ENCODE measurements at regions not wholly inside any gene's neighbourhood (a gene's known extent, or its start where the extent isn't known, plus 50 kb on each side); places are given as distances from the start of the nearest gene placed in this dataset.

- H4K8ac ChIP-seq (replicated peaks; ENCODE audit: insufficient read length, low read depth, low read length): no peak overlapping the region
- no peaks in the 10 kb centered on the region for H3K79me2 ChIP-seq (ENCODE audit: insufficient read depth, low read length)
- no peak overlapping the region for H2BK20ac ChIP-seq (ENCODE audit: low read depth, low read length, poor library complexity, severe bottlenecking)
- no peak overlapping the region for H4K91ac ChIP-seq (ENCODE audit: insufficient read length, low read depth, low read length)
- H3K18ac ChIP-seq (ENCODE audit: insufficient read length, low read depth, low read length): no peak overlapping the region
- H2BK12ac ChIP-seq (ENCODE audit: insufficient read length, low read depth, low read length): no peak overlapping the region
- no peak overlapping the region for H3K56ac ChIP-seq (ENCODE audit: insufficient read length, low read depth, low read length)
- H4K5ac ChIP-seq (ENCODE audit: insufficient read length, low read depth, low read length): no peak overlapping the region
- no peak overlapping the region for H2AK5ac ChIP-seq (ENCODE audit: insufficient read length, low read length)
- H3K27me3 Mint-ChIP-seq (ENCODE audit: low read depth): peaks cover 78% of the 10 kb centered on the region
- peaks cover 0 to 7% of the 10 kb centered on the region in 2 experiments; a peak in 2 of 5 replicates for H3K9me3 Mint-ChIP-seq
- TF ChIP-seq CTCF (conservative IDR thresholded peaks at IDR 0.05): no peak
- no peak overlapping the region for H3K27ac ChIP-seq (ENCODE audit: insufficient read length, low read depth, low read length)
- no peak overlapping the region; the same call in 1 of the 2 replicates for H3K4ac ChIP-seq (ENCODE audit: low read depth, low read length)
- peak overlapping the region; percentile 6 for H3K9ac ChIP-seq (ENCODE audit: extremely low read depth, insufficient read length, low read length)
- peaks cover 11% of the 10 kb centered on the region for H3K4me1 ChIP-seq (ENCODE audit: insufficient read depth, low read length)
- peak overlapping the region; percentile 37 to 99 (median 91); a peak in 6 of 7 replicates for H3K27ac Mint-ChIP-seq
- no peak overlapping the region for H2AFZ ChIP-seq (ENCODE audit: low read length)
- H2BK15ac ChIP-seq (ENCODE audit: low read depth, low read length): no peak overlapping the region
- H3K23ac ChIP-seq (ENCODE audit: insufficient read length, low read depth, low read length): no peak overlapping the region
- no peaks in the 10 kb centered on the region for H3K9me3 ChIP-seq (ENCODE audit: control insufficient read depth, low read depth, low read length)
- H2BK120ac ChIP-seq (ENCODE audit: low read depth, low read length, poor library complexity, severe bottlenecking): no peak overlapping the region
- H2BK5ac ChIP-seq (ENCODE audit: insufficient read length, low read length): no peak overlapping the region
- H3K4me1 Mint-ChIP-seq: peaks cover 32 to 56% of the 10 kb centered on the region in 2 experiments
- no peaks in the 10 kb centered on the region for H3K79me1 ChIP-seq (ENCODE audit: insufficient read depth, low read depth, low read length, poor library complexity, severe bottlenecking)
- no peaks in the 10 kb centered on the region for H3K36me3 Mint-ChIP-seq (ENCODE audit: insufficient read depth in 1 of 3, low read depth in 3 of 3)
- H3K23me2 ChIP-seq (ENCODE audit: insufficient read length, low read depth, low read length, poor library complexity, severe bottlenecking): no peaks in the 10 kb centered on the region
- no peak overlapping the region for H3T11ph ChIP-seq (ENCODE audit: low read length)
- H3K4me2 ChIP-seq (ENCODE audit: insufficient read depth, insufficient read length, low read length): peak overlapping the region; percentile 59
- no peaks in the 10 kb centered on the region for H4K20me1 ChIP-seq (ENCODE audit: control insufficient read depth, insufficient read depth, insufficient read length)
- WGBS (ENCODE audit: extremely low coverage, insufficient read length, low lambda C conversion rate): no CpG with 5 or more reads among the region's 10 CpGs
- H3K14ac ChIP-seq (ENCODE audit: insufficient read depth, low read length): peak overlapping the region; percentile 60; the same call in 1 of the 2 replicates
- peak; percentile 76 for DNase-seq
- H3K4me3 Mint-ChIP-seq: peak overlapping the region; percentile 59 to 66
- H3K27me3 ChIP-seq (ENCODE audit: insufficient read depth, low read length): peaks cover 26% of the 10 kb centered on the region; the same call in 1 of the 2 replicates
Observed at GRCh38 chr2:157932480-157933159, 56.5 kb upstream of the ACVR1 start.

Data from H9 (cell line).